Muscle layer of duodenum (tissue), 2 donors: ENCODE measurements at regions not wholly inside any gene's neighbourhood (a gene's known extent, or its start where the extent isn't known, plus 50 kb on each side); places are given as distances from the start of the nearest gene placed in this dataset.

Experiments used
- H3K27ac ChIP-seq: one replicate; pipeline ENCODE4 v1.7.0; 2013; ENCODE audit warnings: mild to moderate bottlenecking, low read length
- H3K27me3 ChIP-seq: one replicate; pipeline ENCODE4 v1.7.0; 2013; ENCODE audit warnings: low read depth, mild to moderate bottlenecking, control low read depth, low read length
- H3K36me3 ChIP-seq, 2 donors: one replicate each; pipeline ENCODE4 v1.7.0; 2013; ENCODE audit warnings: low read length in 2 of 2, control low read depth in 1 of 2, mild to moderate bottlenecking in 1 of 2; ENCODE audit not compliant: insufficient read depth in 2 of 2, control insufficient read depth in 1 of 2
- H3K4me1 ChIP-seq, 2 donors: one replicate each; pipeline ENCODE4 v1.7.0; 2013; ENCODE audit warnings: low read length in 2 of 2, mild to moderate bottlenecking in 2 of 2, control low read depth in 1 of 2, moderate library complexity in 1 of 2; ENCODE audit not compliant: insufficient read depth in 2 of 2, control insufficient read depth in 1 of 2
- H3K4me3 ChIP-seq, 2 donors: one replicate each; pipeline ENCODE4 v1.7.0; 2013; ENCODE audit warnings: low read length in 2 of 2, low read depth in 1 of 2, mild to moderate bottlenecking in 1 of 2
- H3K9me3 ChIP-seq, 2 donors: one replicate each; pipeline ENCODE4 v1.7.0; 2013; ENCODE audit warnings: low read length in 2 of 2, control low read depth in 1 of 2, mild to moderate bottlenecking in 1 of 2; ENCODE audit not compliant: control insufficient read depth in 1 of 2
- donor health status: healthy.

- Histone ChIP-seq H3K27ac (no peak overlapping the region), H3K36me3 (no peaks in the 10 kb centered on the region), H3K27me3 (no peaks in the 10 kb centered on the region), H3K4me1 (no peaks in the 10 kb centered on the region), H3K9me3 (no peaks in the 10 kb centered on the region), H3K4me3 (no peak overlapping the region)
Measured at GRCh38 chr1:87913361-87913760, 584.7 kb downstream of the LMO4 start.

DNA sequence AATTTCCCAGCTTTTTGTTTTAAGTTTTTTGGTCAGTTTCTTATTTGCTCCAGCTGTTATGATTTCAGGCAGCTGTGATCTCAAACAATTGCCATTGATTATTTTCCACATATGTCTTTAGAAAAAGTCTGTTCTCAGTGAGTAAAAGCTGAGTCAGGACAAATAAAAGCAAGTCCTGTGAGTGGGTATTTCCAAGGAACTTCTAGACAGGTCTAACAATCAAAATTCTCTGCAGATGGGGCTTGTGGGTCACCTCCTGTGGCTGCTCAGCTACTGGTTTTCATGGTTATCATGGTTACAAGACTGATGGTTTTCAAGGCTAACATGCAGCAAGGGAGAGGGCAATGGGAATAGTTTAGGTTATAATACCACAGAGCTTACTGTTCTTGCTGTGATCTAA is 585.7 kb downstream of the LMO4 start:
- H3K36me3 ChIP-seq, result no peaks in the 10 kb centered on the region

GRCh38 chr1:87915771-87916170 is 587.1 kb downstream of the LMO4 start:
- H3K27me3 ChIP-seq, result no peaks in the 10 kb centered on the region
- H3K27ac ChIP-seq, result no peak overlapping the region
- no peaks in the 10 kb centered on the region for H3K9me3 ChIP-seq
- no peaks in the 10 kb centered on the region for H3K4me1 ChIP-seq
- no peak overlapping the region for H3K4me3 ChIP-seq
- no peaks in the 10 kb centered on the region for H3K36me3 ChIP-seq

More for the DNA sequence above, 585.7 kb downstream of the LMO4 start:
- Histone ChIP-seq H3K9me3 (no peaks in the 10 kb centered on the region), H3K4me1 (no peaks in the 10 kb centered on the region), H3K27ac (no peak overlapping the region), H3K4me3 (no peak overlapping the region), H3K27me3 (no peaks in the 10 kb centered on the region)

- no peaks in the 10 kb centered on the region for H3K27me3 ChIP-seq
- no peaks in the 10 kb centered on the region for H3K4me1 ChIP-seq
- no peak overlapping the region for H3K4me3 ChIP-seq
- H3K36me3 ChIP-seq, result no peaks in the 10 kb centered on the region
- no peaks in the 10 kb centered on the region for H3K9me3 ChIP-seq
- H3K27ac ChIP-seq, result no peak overlapping the region
Measured at GRCh38 chr1:87916965-87917364, 588.3 kb downstream of the LMO4 start.

DNA sequence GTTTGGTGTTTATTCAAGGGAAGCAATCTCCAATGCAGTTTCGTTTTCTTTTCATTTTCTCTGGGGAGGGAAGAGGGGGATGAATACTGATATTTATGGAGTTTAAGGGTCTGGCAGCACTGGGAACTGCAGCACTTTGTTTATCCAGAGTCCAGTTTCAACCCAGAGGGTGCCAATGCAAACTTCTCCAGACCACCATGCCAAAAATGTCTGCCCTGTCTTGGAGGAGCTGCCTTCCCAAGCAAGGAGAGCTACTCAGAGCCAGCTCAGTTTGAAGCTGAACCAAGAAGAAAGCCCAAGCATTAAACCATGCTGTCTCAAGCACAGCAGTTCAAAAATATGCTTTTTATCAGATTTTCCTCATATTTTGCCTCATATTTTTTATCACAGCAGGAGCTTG is 589.7 kb downstream of the LMO4 start:
- H3K4me3 ChIP-seq, result peak overlapping the region in 1 of 2 donors; percentile 28
- no peaks in the 10 kb centered on the region for H3K9me3 ChIP-seq
- H3K27ac ChIP-seq, result no peak overlapping the region
- H3K4me1 ChIP-seq, result no peaks in the 10 kb centered on the region
- no peaks in the 10 kb centered on the region for H3K27me3 ChIP-seq
- H3K36me3 ChIP-seq, result no peaks in the 10 kb centered on the region

GRCh38 chr1:87922885-87923284 is 594.2 kb downstream of the LMO4 start:
- H3K36me3 ChIP-seq, result no peaks in the 10 kb centered on the region
- no peak overlapping the region for H3K4me3 ChIP-seq
- H3K27me3 ChIP-seq, result no peaks in the 10 kb centered on the region
- H3K9me3 ChIP-seq, result no peaks in the 10 kb centered on the region
- H3K27ac ChIP-seq, result no peak overlapping the region
- H3K4me1 ChIP-seq, result peaks cover 0 to 2% of the 10 kb centered on the region in 2 donors

DNA sequence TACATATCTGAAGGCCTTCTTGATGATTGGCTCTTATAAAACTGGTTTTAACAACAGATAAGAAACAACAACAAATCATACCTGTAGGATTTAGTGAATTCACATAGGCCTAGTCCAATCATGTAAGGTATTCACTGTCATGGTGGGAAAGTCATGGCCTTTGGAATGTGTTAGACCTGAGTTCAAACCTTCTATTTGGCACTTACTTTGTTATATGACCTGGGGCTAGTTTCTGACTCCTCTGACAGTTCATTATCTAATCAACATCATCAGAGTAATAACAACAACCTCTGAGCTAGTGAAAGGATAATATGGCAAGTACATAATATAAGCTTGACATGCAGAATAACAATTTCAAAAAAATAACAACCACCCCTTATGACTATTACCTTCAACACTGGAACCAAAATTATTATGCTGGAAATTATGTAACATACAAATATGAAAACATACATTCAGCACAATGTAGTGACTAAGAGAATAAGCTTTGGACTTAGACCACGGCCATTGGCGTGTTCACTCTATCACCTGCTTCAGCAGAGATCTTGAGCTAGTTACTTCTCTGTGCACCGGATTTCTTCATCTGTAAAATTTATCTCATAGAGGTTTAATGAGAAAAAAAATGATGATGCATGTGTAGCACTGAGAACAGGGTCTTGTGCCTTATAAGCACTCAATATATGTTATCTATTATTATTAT is 597.6 kb downstream of the LMO4 start:
- Histone ChIP-seq H3K27ac (no peak overlapping the region), H3K4me3 (no peak overlapping the region), H3K27me3 (no peaks in the 10 kb centered on the region), H3K4me1 (peaks cover 0 to 2% of the 10 kb centered on the region in 2 donors), H3K36me3 (no peaks in the 10 kb centered on the region), H3K9me3 (peaks cover 3 to 6% of the 10 kb centered on the region in 2 donors)

GRCh38 chr1:87926921-87927320 is 598.2 kb downstream of the LMO4 start:
- H3K9me3 ChIP-seq, result peaks cover 3 to 6% of the 10 kb centered on the region in 2 donors
- H3K27ac ChIP-seq, result no peak overlapping the region
- no peaks in the 10 kb centered on the region for H3K36me3 ChIP-seq
- no peak overlapping the region for H3K4me3 ChIP-seq
- peaks cover 0 to 2% of the 10 kb centered on the region in 2 donors for H3K4me1 ChIP-seq
- H3K27me3 ChIP-seq, result no peaks in the 10 kb centered on the region

GRCh38 chr1:87927391-87928280 is 599.0 kb downstream of the LMO4 start:
- H3K27ac ChIP-seq, result no peak overlapping the region
- H3K27me3 ChIP-seq, result no peaks in the 10 kb centered on the region
- peaks cover 0 to 2% of the 10 kb centered on the region in 2 donors for H3K4me1 ChIP-seq
- no peak overlapping the region for H3K4me3 ChIP-seq
- peaks cover 3 to 6% of the 10 kb centered on the region in 2 donors for H3K9me3 ChIP-seq
- H3K36me3 ChIP-seq, result no peaks in the 10 kb centered on the region

- H3K27ac ChIP-seq, result no peak overlapping the region
- H3K27me3 ChIP-seq, result no peaks in the 10 kb centered on the region
- H3K9me3 ChIP-seq, result peaks cover 3 to 6% of the 10 kb centered on the region in 2 donors
- peaks cover 0 to 2% of the 10 kb centered on the region in 2 donors for H3K4me1 ChIP-seq
- H3K36me3 ChIP-seq, result no peaks in the 10 kb centered on the region
- H3K4me3 ChIP-seq, result no peak overlapping the region
Measured at GRCh38 chr1:87928623-87929022, 599.9 kb downstream of the LMO4 start.

- H3K27ac ChIP-seq, result no peak overlapping the region
- H3K4me1 ChIP-seq, result peaks cover 0 to 2% of the 10 kb centered on the region in 2 donors
- H3K4me3 ChIP-seq, result no peak overlapping the region
- H3K9me3 ChIP-seq, result peaks cover 3 to 6% of the 10 kb centered on the region in 2 donors
- H3K36me3 ChIP-seq, result no peaks in the 10 kb centered on the region
- no peaks in the 10 kb centered on the region for H3K27me3 ChIP-seq
Measured at GRCh38 chr1:87929906-87930305, 601.2 kb downstream of the LMO4 start.
